HCT116 (cell line): ENCODE measurements at regions not wholly inside any gene's neighbourhood (a gene's known extent, or its start where the extent isn't known, plus 50 kb on each side); places are given as distances from the start of the nearest gene placed in this dataset.

ENCODE experiments used
- ATAC-seq: fragments of 200-7000 bp; cut with Tn5 transposase; 2 replicates; pipeline ENCODE4 v1.9.1; 2020; ENCODE audit warnings: mild to moderate bottlenecking, moderate library complexity
- BruUV-seq: library from RNA; stranded (reverse); fragments of 400-500 nt; replicated peaks from 2 replicates; lab custom pipeline; 2021; lab: Mats Ljungman, UMichigan
- CTCF ChIA-PET: fragments of 300-600 bp; sonication (Branson Sonifier 250); formaldehyde crosslinking; loops from one replicate; lab custom pipeline; 2021; ENCODE audit warnings: antibody characterized with exemption; lab: Charles Lee
- POLR2A ChIA-PET: fragments of 300-600, 350-600 bp; sonication (Branson Sonifier 250); formaldehyde crosslinking; loops from one replicate; lab custom pipeline; 2021; ENCODE audit warnings: antibody characterized with exemption; lab: Charles Lee
- RAD21 ChIA-PET, 2 experiments: fragments of 300-600 bp; sonication (Branson Sonifier 250); formaldehyde crosslinking; loops; one replicate each; lab custom pipeline; 2023; ENCODE audit warnings: low total read pairs in 2 of 2; ENCODE audit not compliant: uncharacterized antibody in 2 of 2, unreplicated experiment in 2 of 2, low non-redundant PET in 1 of 2; lab: Charles Lee
- DNase-seq: peaks from one replicate; pipeline ENCODE4 v3.0.0-alpha.2; 2010; ENCODE audit warnings: low read depth, low spot score
- H2AFZ ChIP-seq: fragments of 200-600 bp; shearing (Covaris generic), sonication (generic); 2 replicates; pipeline ENCODE4 v1.6.1; 2017; ENCODE audit warnings: low read depth, mixed run types, mixed read lengths, antibody characterized with exemption, low read length; ENCODE audit not compliant: poor library complexity, severe bottlenecking
- H3K27ac ChIP-seq: 2 replicates; pipeline ENCODE4 v1.5.1; 2012; ENCODE audit warnings: low read depth, low read length
- H3K27me3 ChIP-seq: fragments of 200-600 bp; sonication (generic); 2 replicates; pipeline ENCODE4 v1.6.1; 2016; ENCODE audit warnings: mixed run types, low read length, mixed read lengths; ENCODE audit not compliant: insufficient read depth
- H3K36me3 ChIP-seq, 2 experiments: fragments of 200-500 bp in 1 of 2; fragments of 200-600 bp in 1 of 2; sonication (Bioruptor generic) in 1 of 2; sonication (generic) in 1 of 2; 2 replicates each; pipeline versions ENCODE4 v1.5.1 to v1.6.1; 2014 to 2016; ENCODE audit warnings: low read length in 2 of 2, inconsistent platforms in 1 of 2, mixed read lengths in 1 of 2, mixed run types in 1 of 2; ENCODE audit not compliant: insufficient read depth in 2 of 2, control insufficient read depth in 1 of 2
- H3K4me1 ChIP-seq, 2 experiments: fragments of 200-600 bp in 1 of 2; sonication (generic) in 1 of 2; 2 replicates each; pipeline versions ENCODE4 v1.5.1 to v1.6.1; 2012 to 2017; ENCODE audit warnings: low read length in 2 of 2, inconsistent platforms in 1 of 2, mild to moderate bottlenecking in 1 of 2, mixed read lengths in 1 of 2, mixed run types in 1 of 2, moderate library complexity in 1 of 2; ENCODE audit not compliant: insufficient read depth in 2 of 2, control insufficient read depth in 1 of 2
- H3K4me2 ChIP-seq: fragments of 200-600 bp; sonication (generic); 2 replicates; pipeline ENCODE4 v1.6.1; 2017; ENCODE audit warnings: mixed run types, low read length, mixed read lengths
- H3K4me3 ChIP-seq, 2 experiments: fragments of 200-600 bp in 1 of 2; sonication (generic) in 1 of 2; replicated peaks in 1 of 2; 2 replicates each; pipeline ENCODE4 v1.5.1; 2011 to 2016; ENCODE audit warnings: low read length in 2 of 2, control low read depth in 1 of 2, low read depth in 1 of 2, mild to moderate bottlenecking in 1 of 2, mixed read lengths in 1 of 2, mixed run types in 1 of 2
- H3K79me2 ChIP-seq: fragments of 200-600 bp; sonication (generic); 2 replicates; pipeline ENCODE4 v1.6.1; 2017; ENCODE audit warnings: mild to moderate bottlenecking, mixed run types, low read length, moderate library complexity, mixed read lengths; ENCODE audit not compliant: insufficient read depth
- H3K9ac ChIP-seq: fragments of 200-600 bp; sonication (generic); 2 replicates; pipeline ENCODE4 v1.6.1; 2016; ENCODE audit warnings: low read length, mixed read lengths
- H3K9me2 ChIP-seq: fragments of 200-600 bp; sonication (generic), shearing (Covaris generic); 2 replicates; pipeline ENCODE4 v1.6.1; 2017; ENCODE audit warnings: mixed run types, mild to moderate bottlenecking, moderate library complexity; ENCODE audit not compliant: insufficient read depth
- H3K9me3 ChIP-seq, 2 experiments: fragments of 200-500 bp in 1 of 2; fragments of 200-600 bp in 1 of 2; sonication (Bioruptor generic) in 1 of 2; sonication (generic) in 1 of 2; 2 replicates each; pipeline ENCODE4 v1.6.1; 2014 to 2017; ENCODE audit warnings: low read length in 2 of 2, mixed read lengths in 2 of 2, inconsistent platforms in 1 of 2, low read depth in 1 of 2, mild to moderate bottlenecking in 1 of 2, mixed run types in 1 of 2, moderate library complexity in 1 of 2; ENCODE audit not compliant: control insufficient read depth in 1 of 2, insufficient read depth in 1 of 2
- H4K20me1 ChIP-seq: fragments of 200-600 bp; sonication (generic), shearing (Covaris generic); 2 replicates; pipeline ENCODE4 v1.6.1; 2017; ENCODE audit warnings: mixed run types, mild to moderate bottlenecking, moderate library complexity; ENCODE audit not compliant: insufficient read depth
- ATF3 ChIP-seq: IDR thresholded peaks from 2 replicates; pipeline ENCODE4 v1.6.1; 2012
- CTCF ChIP-seq, 3 experiments: fragments of 200-600 bp in 1 of 3; sonication (generic) in 1 of 3; IDR thresholded peaks in 2 of 3; conservative IDR thresholded peaks in 1 of 3; 2 replicates each; pipeline ENCODE4 v1.5.1; 2012 to 2017; ENCODE audit warnings: low read depth in 2 of 3, low read length in 2 of 3, antibody characterized with exemption in 1 of 3, borderline replicate concordance in 1 of 3, control low read depth in 1 of 3, mild to moderate bottlenecking in 1 of 3, mixed read lengths in 1 of 3, mixed run types in 1 of 3, moderate library complexity in 1 of 3; ENCODE audit not compliant: insufficient read depth in 1 of 3
- ELF1 ChIP-seq: IDR thresholded peaks from 2 replicates; pipeline ENCODE4 v1.6.1; 2012; ENCODE audit warnings: low read depth, borderline replicate concordance
- EZH2 ChIP-seq: fragments of 200-600 bp; sonication (generic); IDR thresholded peaks from 2 replicates; pipeline ENCODE4 v1.6.1; 2017; ENCODE audit warnings: antibody characterized with exemption, mixed run types
- EZH2phosphoT487 ChIP-seq: fragments of 200-600 bp; IDR thresholded peaks from 2 replicates; pipeline ENCODE4 v1.6.1; 2018; ENCODE audit warnings: antibody characterized with exemption, borderline replicate concordance
- JUND ChIP-seq: IDR thresholded peaks from 2 replicates; pipeline ENCODE4 v1.6.1; 2012
- MAX ChIP-seq: IDR thresholded peaks from 2 replicates; pipeline ENCODE4 v1.6.1; 2012
- POLR2A ChIP-seq: IDR thresholded peaks from 2 replicates; pipeline ENCODE4 v1.7.0; 2011; ENCODE audit warnings: borderline replicate concordance; ENCODE audit not compliant: insufficient read depth, insufficient read length; ENCODE audit errors: extremely low read depth
- POLR2AphosphoS5 ChIP-seq: IDR thresholded peaks from 2 replicates; pipeline ENCODE4 v1.6.1; 2011; ENCODE audit warnings: mild to moderate bottlenecking, low read depth, low read length, moderate library complexity
- RAD21 ChIP-seq: IDR thresholded peaks from 2 replicates; pipeline ENCODE4 v1.6.1; 2012; ENCODE audit warnings: low read depth, mild to moderate bottlenecking
- SIN3A ChIP-seq: IDR thresholded peaks from 2 replicates; pipeline ENCODE4 v1.6.1; 2012; ENCODE audit warnings: low read depth
- SP1 ChIP-seq: IDR thresholded peaks from 2 replicates; pipeline ENCODE4 v1.6.1; 2012; ENCODE audit warnings: low read depth
- SRF ChIP-seq: IDR thresholded peaks from 2 replicates; pipeline ENCODE4 v1.6.1; 2012; ENCODE audit warnings: low read depth
- TCF7L2 ChIP-seq: IDR thresholded peaks from 2 replicates; pipeline ENCODE4 v1.7.0; 2011; ENCODE audit warnings: borderline replicate concordance, inconsistent platforms; ENCODE audit not compliant: insufficient read depth, insufficient read length; ENCODE audit errors: extremely low read depth
- YY1 ChIP-seq: IDR thresholded peaks from 2 replicates; pipeline ENCODE4 v1.6.1; 2011; ENCODE audit warnings: low read length, low read depth, moderate library complexity, mild to moderate bottlenecking; ENCODE audit not compliant: insufficient replicate concordance; ENCODE audit errors: extremely low read depth
- ZBTB33 ChIP-seq: IDR thresholded peaks from 2 replicates; pipeline ENCODE4 v1.6.1; 2011; ENCODE audit warnings: mild to moderate bottlenecking, low read length, moderate library complexity; ENCODE audit not compliant: insufficient replicate concordance; ENCODE audit errors: extremely low read depth
- intact Hi-C: fragments of 100-400 bp; cut with micrococcal nuclease; formaldehyde crosslinking; loops from 2 replicates; pipeline ENCODE4 v1.10.0; 2022

- Histone ChIP-seq H4K20me1 (no peaks in the 10 kb centered on the region), H3K9me2 (no peaks in the 10 kb centered on the region), H3K4me1 (no peaks in the 10 kb centered on the region), H3K79me2 (no peaks in the 10 kb centered on the region), H3K9ac (no peak overlapping the region), H3K36me3 (no peaks in the 10 kb centered on the region), H3K27ac (no peak overlapping the region), H3K27me3 (no peaks in the 10 kb centered on the region), H3K4me3 (no peak overlapping the region), H3K4me2 (no peak overlapping the region), H3K9me3 (no peaks in the 10 kb centered on the region), H2AFZ (no peak overlapping the region)
- no TSS peak for BruUV-seq
- intact Hi-C loops: no loop called here
- DNase-seq (no peak), ATAC-seq (no peak)
- CTCF ChIA-PET: no interaction called here
- no peak for TF ChIP-seq EZH2phosphoT487
- no peak for TF ChIP-seq JUND
- no peak for TF ChIP-seq POLR2A
- no peak for TF ChIP-seq ATF3
- no peak for TF ChIP-seq EZH2
- TF ChIP-seq YY1: no peak
- TF ChIP-seq RAD21: no peak
- no peak for TF ChIP-seq ELF1
- TF ChIP-seq ZBTB33: no peak
- TF ChIP-seq TCF7L2: no peak
- no peak for TF ChIP-seq POLR2AphosphoS5
- no peak for TF ChIP-seq CTCF (IDR thresholded peaks at IDR 0.05 in 2 of 3, conservative IDR thresholded peaks at IDR 0.05 in 1 of 3; ENCODE audit: borderline replicate concordance in 1 of 3, insufficient read depth in 1 of 3, low read depth in 2 of 3, low read length in 2 of 3)
- no peak for TF ChIP-seq SRF
- TF ChIP-seq SIN3A: no peak
- TF ChIP-seq SP1: no peak
- no peak for TF ChIP-seq MAX
- RAD21 ChIA-PET: no interaction called here
- POLR2A ChIA-PET: no interaction called here
Measured at GRCh38 chr10:88090568-88091214, 227.3 kb downstream of the PTEN start.
